Panc1 (cell line): ENCODE measurements at regions not wholly inside any gene's neighbourhood (a gene's known extent, or its start where the extent isn't known, plus 50 kb on each side); places are given as distances from the start of the nearest gene placed in this dataset.

Experiments used
- ATAC-seq: fragments of 200-7000 bp; cut with Tn5 transposase; 2 replicates; pipeline ENCODE4 v1.9.1; 2020; ENCODE audit warnings: mild to moderate bottlenecking, moderate library complexity
- BruUV-seq: library from RNA; stranded (reverse); fragments of 400-500 nt; replicated peaks from 2 replicates; lab custom pipeline; 2021; lab: Mats Ljungman, UMichigan
- CTCF ChIA-PET: fragments of 300-600 bp; sonication (Branson Sonifier 250); formaldehyde crosslinking; loops from one replicate; lab custom pipeline; 2022; ENCODE audit warnings: antibody characterized with exemption; lab: Charles Lee
- POLR2A ChIA-PET: fragments of 300-600 bp; sonication (Branson Sonifier 250); formaldehyde crosslinking; loops from one replicate; lab custom pipeline; 2022; ENCODE audit warnings: antibody characterized with exemption; lab: Charles Lee
- DNase-seq: peaks from one replicate; pipeline ENCODE4 v3.0.0-alpha.2; 2010; ENCODE audit warnings: low read depth, low spot score
- H3K27ac ChIP-seq: 2 replicates; pipeline ENCODE4 v1.5.1; 2011; ENCODE audit warnings: mild to moderate bottlenecking, low read length, inconsistent platforms
- H3K27me3 ChIP-seq: fragments of 200-500 bp; sonication (Bioruptor generic); 2 replicates; pipeline ENCODE4 v1.6.0; 2014; ENCODE audit warnings: low read length, inconsistent platforms; ENCODE audit not compliant: control insufficient read depth, insufficient read depth
- H3K36me3 ChIP-seq: fragments of 200-500 bp; sonication (Bioruptor generic); 2 replicates; pipeline ENCODE4 v1.5.1; 2014; ENCODE audit warnings: inconsistent platforms, mild to moderate bottlenecking, low read length, moderate library complexity; ENCODE audit not compliant: control insufficient read depth, insufficient read depth
- H3K4me1 ChIP-seq: 2 replicates; pipeline ENCODE4 v1.5.1; 2011; ENCODE audit warnings: inconsistent platforms, mild to moderate bottlenecking, low read length, moderate library complexity; ENCODE audit not compliant: control insufficient read depth, insufficient read depth
- H3K4me3 ChIP-seq, 2 experiments: 2 replicates each; pipeline ENCODE4 v1.5.1; 2011 to 2012; ENCODE audit warnings: low read depth in 2 of 2, low read length in 2 of 2, mild to moderate bottlenecking in 2 of 2, inconsistent platforms in 1 of 2, moderate library complexity in 1 of 2
- H3K9me3 ChIP-seq: fragments of 200-500 bp; sonication (Bioruptor generic); 2 replicates; pipeline ENCODE4 v1.5.1; 2014; ENCODE audit warnings: low read depth, mild to moderate bottlenecking, inconsistent platforms, low read length, moderate library complexity; ENCODE audit not compliant: control insufficient read depth, insufficient read depth
- POLR2AphosphoS5 ChIP-seq: IDR thresholded peaks from 2 replicates; pipeline ENCODE4 v1.6.1; 2012; ENCODE audit warnings: mild to moderate bottlenecking, low read depth, low read length, moderate library complexity
- REST ChIP-seq, 2 experiments: IDR thresholded peaks; 2 replicates each; pipeline ENCODE4 v1.6.1; 2011 to 2012; ENCODE audit warnings: low read depth in 2 of 2, control low read depth in 1 of 2, low read length in 1 of 2, mild to moderate bottlenecking in 1 of 2, moderate library complexity in 1 of 2; ENCODE audit not compliant: insufficient read depth in 1 of 2
- SIN3A ChIP-seq: IDR thresholded peaks from 2 replicates; pipeline ENCODE4 v1.6.1; 2012; ENCODE audit warnings: low read depth, mild to moderate bottlenecking, low read length, moderate library complexity, borderline replicate concordance; ENCODE audit not compliant: insufficient read depth
- TCF7L2 ChIP-seq: IDR thresholded peaks from 2 replicates; pipeline ENCODE4 v1.6.1; 2011; ENCODE audit warnings: mild to moderate bottlenecking, low read depth, low read length, inconsistent platforms
- in situ Hi-C: cut with HindIII; loops from 2 replicates; pipeline ENCODE4 v1.10.0; 2016; ENCODE audit warnings: low sequenced_read_pairs, low pct_unique_long_range_greater_than_20kb
- intact Hi-C: fragments of 100-400 bp; cut with micrococcal nuclease; formaldehyde crosslinking; loops from one replicate; pipeline ENCODE4 v1.10.0; 2022; ENCODE audit not compliant: unreplicated experiment
- TF ChIP-seq, protein P1 (sequence below): fragments of 450-650 bp; IDR thresholded peaks from 2 replicates; pipeline ENCODE4 v1.5.1; 2017; ENCODE audit warnings: mild to moderate bottlenecking

DNA sequence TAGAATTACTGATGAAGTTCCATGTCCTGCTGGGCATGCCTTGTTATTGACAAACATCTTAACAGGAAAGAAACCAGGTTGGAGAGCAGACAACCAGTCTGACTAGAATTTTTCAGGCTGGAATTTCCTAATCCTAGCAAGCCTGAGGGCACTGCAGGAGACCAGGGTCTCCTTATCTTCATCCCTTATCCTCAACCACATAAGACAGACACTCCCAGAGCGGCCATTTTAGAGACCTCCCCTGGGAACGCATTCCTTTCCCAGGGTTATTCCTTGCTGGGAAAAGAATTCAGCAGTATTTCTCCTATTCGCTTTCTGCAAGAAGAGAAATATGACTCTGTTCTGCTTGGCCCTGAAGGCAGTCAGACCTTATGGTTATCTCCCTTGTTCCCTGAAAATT, 803.7 kb downstream of the GRIK2 start:
- Histone ChIP-seq H3K4me3 (no peak overlapping the region), H3K27me3 (no peaks in the 10 kb centered on the region), H3K36me3 (no peaks in the 10 kb centered on the region), H3K27ac (no peak overlapping the region), H3K9me3 (peaks cover 20% of the 10 kb centered on the region; the same call in 1 of the 2 replicates), H3K4me1 (no peaks in the 10 kb centered on the region)
- ATAC-seq (no peak), DNase-seq (no peak)
- in situ Hi-C loops = no loop called here
- TF ChIP-seq TCF7L2 = no peak
- TF ChIP-seq REST (IDR thresholded peaks at IDR 0.05; ENCODE audit: insufficient read depth in 1 of 2, low read depth in 2 of 2, low read length in 1 of 2) = no peak
- TF ChIP-seq, protein P1, sequence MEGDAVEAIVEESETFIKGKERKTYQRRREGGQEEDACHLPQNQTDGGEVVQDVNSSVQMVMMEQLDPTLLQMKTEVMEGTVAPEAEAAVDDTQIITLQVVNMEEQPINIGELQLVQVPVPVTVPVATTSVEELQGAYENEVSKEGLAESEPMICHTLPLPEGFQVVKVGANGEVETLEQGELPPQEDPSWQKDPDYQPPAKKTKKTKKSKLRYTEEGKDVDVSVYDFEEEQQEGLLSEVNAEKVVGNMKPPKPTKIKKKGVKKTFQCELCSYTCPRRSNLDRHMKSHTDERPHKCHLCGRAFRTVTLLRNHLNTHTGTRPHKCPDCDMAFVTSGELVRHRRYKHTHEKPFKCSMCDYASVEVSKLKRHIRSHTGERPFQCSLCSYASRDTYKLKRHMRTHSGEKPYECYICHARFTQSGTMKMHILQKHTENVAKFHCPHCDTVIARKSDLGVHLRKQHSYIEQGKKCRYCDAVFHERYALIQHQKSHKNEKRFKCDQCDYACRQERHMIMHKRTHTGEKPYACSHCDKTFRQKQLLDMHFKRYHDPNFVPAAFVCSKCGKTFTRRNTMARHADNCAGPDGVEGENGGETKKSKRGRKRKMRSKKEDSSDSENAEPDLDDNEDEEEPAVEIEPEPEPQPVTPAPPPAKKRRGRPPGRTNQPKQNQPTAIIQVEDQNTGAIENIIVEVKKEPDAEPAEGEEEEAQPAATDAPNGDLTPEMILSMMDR = no peak
- no peak for TF ChIP-seq SIN3A
- TF ChIP-seq POLR2AphosphoS5 = no peak
- ChIA-PET CTCF (no interaction called here), POLR2A (no interaction called here)
- intact Hi-C loops = no loop called here
- BruUV-seq = no TSS peak

- Histone ChIP-seq H3K9me3 (peaks cover 4% of the 10 kb centered on the region; the same call in 1 of the 2 replicates), H3K36me3 (no peaks in the 10 kb centered on the region), H3K27ac (no peak overlapping the region), H3K4me1 (no peaks in the 10 kb centered on the region), H3K27me3 (no peaks in the 10 kb centered on the region), H3K4me3 (no peak overlapping the region)
- in situ Hi-C loops (no loop called here), intact Hi-C loops (no loop called here)
- ChIA-PET CTCF (no interaction called here), POLR2A (no interaction called here)
- no peak for DNase-seq
- no peak for TF ChIP-seq SIN3A
- no peak for TF ChIP-seq TCF7L2
- TF ChIP-seq, protein P1 = no peak
- TF ChIP-seq REST (IDR thresholded peaks at IDR 0.05; ENCODE audit: insufficient read depth in 1 of 2, low read depth in 2 of 2, low read length in 1 of 2) = no peak
- no peak for TF ChIP-seq POLR2AphosphoS5
- ATAC-seq = no peak
- no TSS peak for BruUV-seq
Observed at GRCh38 chr6:102204351-102204750, 810.8 kb downstream of the GRIK2 start.
